Kidney capillary endothelial cell (primary cell): ENCODE measurements at regions not wholly inside any gene's neighbourhood (a gene's known extent, or its start where the extent isn't known, plus 50 kb on each side); places are given as distances from the start of the nearest gene placed in this dataset.
A peak's percentile ranks its signal among the peaks of the same experiment; 100 is the strongest.
"Not testable (repeated sequence)": the region's sequence is repeated elsewhere in the genome, so short reads cannot be mapped to it uniquely, and the experiment has no call there.

Experiments used
- DNase-seq: peaks from one replicate; pipeline ENCODE4 v3.0.0-alpha.2; 2018; ENCODE audit warnings: low spot score

- no peak for DNase-seq
Observed at GRCh38 chrX:40853004-40853815, 117.9 kb upstream of the MED14 start.

GRCh38 chrX:40853816-40854123 lies 118.4 kb upstream of the MED14 start:
- no peak for DNase-seq

- DNase-seq: no peak
Observed at GRCh38 chrX:40854242-40854641, 118.9 kb upstream of the MED14 start.

GRCh38 chrX:40855411-40855810 lies 120.1 kb upstream of the MED14 start:
- no peak for DNase-seq

GRCh38 chrX:40855932-40856515 lies 120.7 kb upstream of the MED14 start:
- no peak for DNase-seq

- DNase-seq: not testable (repeated sequence)
Observed at GRCh38 chrX:40861952-40862554, 126.7 kb upstream of the MED14 start.

GRCh38 chrX:40863260-40863659 lies 127.9 kb upstream of the MED14 start:
- not testable (repeated sequence) for DNase-seq

- DNase-seq: no peak
Observed at GRCh38 chrX:40863671-40864070, 128.3 kb upstream of the MED14 start.

GRCh38 chrX:40864972-40865371 lies 129.6 kb upstream of the MED14 start:
- DNase-seq: no peak

- DNase-seq: no peak
Observed at GRCh38 chrX:40866893-40867292, 131.6 kb upstream of the MED14 start.

- DNase-seq: peak; percentile 72
Observed at GRCh38 chrX:40867352-40867751, 132.0 kb upstream of the MED14 start.

GRCh38 chrX:40868868-40869267 lies 133.5 kb upstream of the MED14 start:
- DNase-seq: no peak

- not testable (repeated sequence) for DNase-seq
Observed at GRCh38 chrX:40870982-40871381, 135.6 kb upstream of the MED14 start.

- DNase-seq: no peak
Observed at GRCh38 chrX:40871385-40872082, 136.2 kb upstream of the MED14 start.

- no peak for DNase-seq
Observed at GRCh38 chrX:40872351-40872750, 137.0 kb upstream of the MED14 start.

GRCh38 chrX:40875476-40875875 lies 140.1 kb upstream of the MED14 start:
- no peak for DNase-seq

GRCh38 chrX:40877887-40878286 lies 142.5 kb upstream of the MED14 start:
- peak; percentile 16 for DNase-seq

- DNase-seq: no peak
Observed at GRCh38 chrX:40878766-40879165, 143.4 kb upstream of the MED14 start.

- not testable (repeated sequence) for DNase-seq
Observed at GRCh38 chrX:40879172-40879571, 143.8 kb upstream of the MED14 start.

GRCh38 chrX:40880712-40881111 lies 145.4 kb upstream of the MED14 start:
- no peak for DNase-seq

- DNase-seq: no peak
Observed at GRCh38 chrX:40883021-40883619, 147.8 kb upstream of the MED14 start.

- DNase-seq: no peak
Observed at GRCh38 chrX:40885989-40886388, 150.6 kb upstream of the MED14 start.
